ENCODE measurements at regions not wholly inside any gene's neighbourhood (a gene's known extent, or its start where the extent isn't known, plus 50 kb on each side); places are given as distances from the start of the nearest gene placed in this dataset.

GRCh38 chr9:75657015-75657414 lies 233.5 kb upstream of the PCSK5 start:
- DNase-seq, result no peak
- Histone ChIP-seq H3K27me3 (replicated peaks; ENCODE audit: control insufficient read depth, insufficient read depth, low read length) (no peaks in the 10 kb centered on the region), H3K4me3 (ENCODE audit: low read depth, low read length) (no peak overlapping the region), H3K4me1 (no peaks in the 10 kb centered on the region), H3K9me3 (no peaks in the 10 kb centered on the region), H3K36me3 (ENCODE audit: control insufficient read depth, insufficient read depth, low read length) (no peaks in the 10 kb centered on the region)
- H3K27me3 Mint-ChIP-seq (ENCODE audit: insufficient read depth, unreplicated experiment), result no peaks in the 10 kb centered on the region
- H3K4me1 Mint-ChIP-seq (ENCODE audit: low read depth, unreplicated experiment), result peaks cover 6% of the 10 kb centered on the region
- TF ChIP-seq, protein P1, sequence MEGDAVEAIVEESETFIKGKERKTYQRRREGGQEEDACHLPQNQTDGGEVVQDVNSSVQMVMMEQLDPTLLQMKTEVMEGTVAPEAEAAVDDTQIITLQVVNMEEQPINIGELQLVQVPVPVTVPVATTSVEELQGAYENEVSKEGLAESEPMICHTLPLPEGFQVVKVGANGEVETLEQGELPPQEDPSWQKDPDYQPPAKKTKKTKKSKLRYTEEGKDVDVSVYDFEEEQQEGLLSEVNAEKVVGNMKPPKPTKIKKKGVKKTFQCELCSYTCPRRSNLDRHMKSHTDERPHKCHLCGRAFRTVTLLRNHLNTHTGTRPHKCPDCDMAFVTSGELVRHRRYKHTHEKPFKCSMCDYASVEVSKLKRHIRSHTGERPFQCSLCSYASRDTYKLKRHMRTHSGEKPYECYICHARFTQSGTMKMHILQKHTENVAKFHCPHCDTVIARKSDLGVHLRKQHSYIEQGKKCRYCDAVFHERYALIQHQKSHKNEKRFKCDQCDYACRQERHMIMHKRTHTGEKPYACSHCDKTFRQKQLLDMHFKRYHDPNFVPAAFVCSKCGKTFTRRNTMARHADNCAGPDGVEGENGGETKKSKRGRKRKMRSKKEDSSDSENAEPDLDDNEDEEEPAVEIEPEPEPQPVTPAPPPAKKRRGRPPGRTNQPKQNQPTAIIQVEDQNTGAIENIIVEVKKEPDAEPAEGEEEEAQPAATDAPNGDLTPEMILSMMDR (IDR thresholded peaks at IDR 0.05; ENCODE audit: insufficient read depth in 1 of 2, low read depth in 1 of 2, low read length in 1 of 2, severe bottlenecking in 1 of 2, unreplicated experiment in 1 of 2), result no peak
- intact Hi-C loops (cut with micrococcal nuclease; ENCODE audit: unreplicated experiment), result no loop called here
- ChIA-PET POLR2A (no interaction called here), CTCF (no interaction called here)
- no peaks in the 10 kb centered on the region for H3K36me3 Mint-ChIP-seq (ENCODE audit: insufficient read depth, unreplicated experiment)
- H3K9me3 Mint-ChIP-seq (ENCODE audit: unreplicated experiment), result no peaks in the 10 kb centered on the region
- H3K4me3 Mint-ChIP-seq (ENCODE audit: unreplicated experiment), result no peak overlapping the region
- no peak overlapping the region for H3K27ac Mint-ChIP-seq (ENCODE audit: unreplicated experiment)
- BruUV-seq (replicated peaks), result no TSS peak

DNA sequence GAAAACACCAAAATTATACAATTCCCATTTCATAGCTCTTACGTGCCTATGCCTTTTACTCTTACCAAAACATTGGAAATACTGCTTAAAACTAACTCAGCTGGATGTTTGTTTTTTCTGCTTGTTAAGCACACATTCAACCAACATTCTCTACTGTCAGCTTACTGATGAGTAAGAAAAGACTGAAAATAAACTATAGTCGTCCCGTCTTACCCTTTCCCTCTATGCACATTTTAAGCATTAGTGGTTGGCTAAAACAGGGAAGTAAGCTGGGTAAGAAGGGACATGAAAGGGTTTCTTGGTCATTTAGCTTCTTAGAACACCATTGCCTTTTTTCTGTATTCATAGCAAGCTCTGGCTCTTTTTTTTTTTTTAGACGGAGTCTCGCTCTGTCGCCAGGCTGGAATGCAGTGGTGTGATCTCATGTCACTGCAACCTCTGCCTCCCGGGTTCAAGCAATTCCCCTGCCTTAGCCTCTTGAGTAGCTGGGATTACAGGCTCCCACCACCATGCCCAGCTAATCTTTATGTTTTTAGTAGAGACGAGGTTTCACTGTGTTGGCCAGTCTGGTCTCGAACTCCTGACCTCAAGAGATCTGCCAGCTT lies 232.1 kb upstream of the PCSK5 start:
- Histone ChIP-seq H3K4me1 (no peaks in the 10 kb centered on the region), H3K36me3 (ENCODE audit: control insufficient read depth, insufficient read depth, low read length) (no peaks in the 10 kb centered on the region), H3K9me3 (no peaks in the 10 kb centered on the region), H3K27me3 (replicated peaks; ENCODE audit: control insufficient read depth, insufficient read depth, low read length) (no peaks in the 10 kb centered on the region), H3K4me3 (ENCODE audit: low read depth, low read length) (no peak overlapping the region)
- ChIA-PET CTCF (no interaction called here), POLR2A (no interaction called here)
- TF ChIP-seq, protein P1 (IDR thresholded peaks at IDR 0.05; ENCODE audit: insufficient read depth in 1 of 2, low read depth in 1 of 2, low read length in 1 of 2, severe bottlenecking in 1 of 2, unreplicated experiment in 1 of 2), result no peak
- intact Hi-C loops (cut with micrococcal nuclease; ENCODE audit: unreplicated experiment), result no loop called here
- Mint-ChIP-seq H3K4me3 (ENCODE audit: unreplicated experiment) (no peak overlapping the region), H3K9me3 (ENCODE audit: unreplicated experiment) (no peaks in the 10 kb centered on the region), H3K27ac (ENCODE audit: unreplicated experiment) (no peak overlapping the region), H3K4me1 (ENCODE audit: low read depth, unreplicated experiment) (peaks cover 1% of the 10 kb centered on the region), H3K36me3 (ENCODE audit: insufficient read depth, unreplicated experiment) (no peaks in the 10 kb centered on the region), H3K27me3 (ENCODE audit: insufficient read depth, unreplicated experiment) (no peaks in the 10 kb centered on the region)
- BruUV-seq (replicated peaks), result no TSS peak
- no peak for DNase-seq

DNA sequence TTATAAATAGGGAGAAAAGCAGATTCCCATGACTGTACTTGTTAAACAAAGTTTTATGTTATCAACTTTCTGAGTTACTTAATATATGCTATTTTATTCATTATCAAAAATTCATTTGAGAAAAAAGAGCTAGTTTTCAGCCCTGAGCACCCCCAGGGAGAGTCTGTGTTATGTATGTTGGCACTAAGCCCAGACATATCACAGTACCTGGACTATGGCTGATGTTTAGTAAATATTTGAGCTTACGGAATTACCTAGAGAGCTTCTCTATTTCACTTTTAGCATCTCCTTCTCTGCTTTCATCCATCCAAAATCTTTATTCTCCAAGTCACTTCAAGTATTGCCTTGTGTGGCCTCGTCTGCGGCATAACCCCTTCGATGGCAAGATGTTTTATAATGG lies 225.9 kb upstream of the PCSK5 start:
- no peaks in the 10 kb centered on the region for H3K27me3 ChIP-seq (replicated peaks; ENCODE audit: control insufficient read depth, insufficient read depth, low read length)
- ChIA-PET POLR2A (no interaction called here), CTCF (no interaction called here)
- no peaks in the 10 kb centered on the region for H3K36me3 ChIP-seq (ENCODE audit: control insufficient read depth, insufficient read depth, low read length)
- no peaks in the 10 kb centered on the region for H3K4me1 ChIP-seq
- no peak overlapping the region for H3K4me3 ChIP-seq (ENCODE audit: low read depth, low read length)
- no TSS peak for BruUV-seq (replicated peaks)
- TF ChIP-seq, protein P1 (IDR thresholded peaks at IDR 0.05; ENCODE audit: insufficient read depth in 1 of 2, low read depth in 1 of 2, low read length in 1 of 2, severe bottlenecking in 1 of 2, unreplicated experiment in 1 of 2), result no peak
- H3K36me3 Mint-ChIP-seq (ENCODE audit: insufficient read depth, unreplicated experiment), result no peaks in the 10 kb centered on the region
- no peak for DNase-seq
- no peaks in the 10 kb centered on the region for H3K9me3 ChIP-seq
- no peak overlapping the region for H3K27ac Mint-ChIP-seq (ENCODE audit: unreplicated experiment)
- intact Hi-C loops (cut with micrococcal nuclease; ENCODE audit: unreplicated experiment), result no loop called here
- H3K4me3 Mint-ChIP-seq (ENCODE audit: unreplicated experiment), result no peak overlapping the region
- H3K4me1 Mint-ChIP-seq (ENCODE audit: low read depth, unreplicated experiment), result no peaks in the 10 kb centered on the region
- H3K27me3 Mint-ChIP-seq (ENCODE audit: insufficient read depth, unreplicated experiment), result no peaks in the 10 kb centered on the region
- H3K9me3 Mint-ChIP-seq (ENCODE audit: unreplicated experiment), result no peaks in the 10 kb centered on the region
